ENCODE measurements at regions not wholly inside any gene's neighbourhood (a gene's known extent, or its start where the extent isn't known, plus 50 kb on each side); places are given as distances from the start of the nearest gene placed in this dataset.

DNA sequence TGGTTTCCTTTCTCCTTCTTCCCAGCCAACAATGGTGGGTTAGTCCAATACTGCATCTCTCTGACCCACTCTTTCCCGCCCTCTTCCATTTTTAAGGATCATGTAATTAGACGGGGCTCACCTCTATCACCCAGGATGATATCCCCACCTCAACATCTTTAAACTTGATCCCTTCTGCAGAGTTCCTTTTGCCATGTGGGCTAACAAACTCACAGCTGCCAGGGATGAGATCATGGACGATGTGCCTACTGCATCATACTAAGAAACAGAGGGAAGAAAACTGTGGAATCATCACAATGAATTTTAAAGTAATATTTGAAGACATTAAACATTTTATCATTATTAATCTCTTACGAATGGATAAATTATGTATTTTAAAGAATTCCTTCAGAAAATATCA, 183.5 kb downstream of the RDH14 start:
- no peak for DNase-seq

DNA sequence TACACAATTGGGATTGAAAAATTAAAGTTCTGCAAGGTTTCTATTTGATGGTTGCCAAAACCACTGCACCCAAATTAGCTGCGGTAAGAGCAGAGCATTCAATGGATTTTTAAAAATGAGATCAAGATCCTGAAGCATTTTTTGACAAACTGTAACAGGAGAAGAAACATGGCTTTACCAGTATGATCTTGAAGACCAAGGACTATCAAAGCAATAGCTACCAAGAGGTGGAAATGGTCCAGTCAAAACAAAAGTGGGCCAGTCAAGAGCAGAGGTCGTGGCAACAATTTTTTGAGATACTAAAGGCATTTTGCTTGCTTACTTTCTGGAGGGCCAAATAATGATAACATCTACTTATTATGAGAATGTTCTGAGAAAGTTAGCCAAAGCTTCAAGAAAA, 186.8 kb downstream of the RDH14 start:
- DNase-seq = no peak

DNA sequence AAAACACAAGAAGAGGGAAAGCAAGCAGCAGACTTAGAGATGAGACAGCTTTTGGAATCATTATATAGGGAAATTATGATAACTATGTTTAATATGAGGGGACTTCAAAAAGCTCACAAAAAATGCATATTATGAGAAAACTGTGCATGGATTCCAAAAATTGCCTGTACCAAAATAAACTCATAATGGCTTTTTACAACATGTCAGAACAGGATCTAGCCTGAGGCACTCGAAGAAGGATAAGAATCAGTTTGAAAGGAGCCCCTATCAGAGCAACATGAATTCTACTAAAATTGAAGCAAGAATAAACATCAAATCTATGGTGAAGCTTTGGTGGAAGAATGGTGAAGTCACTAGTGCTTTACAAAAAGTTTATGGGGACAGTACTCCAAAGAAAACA, 187.4 kb downstream of the RDH14 start:
- DNase-seq = no peak

DNA sequence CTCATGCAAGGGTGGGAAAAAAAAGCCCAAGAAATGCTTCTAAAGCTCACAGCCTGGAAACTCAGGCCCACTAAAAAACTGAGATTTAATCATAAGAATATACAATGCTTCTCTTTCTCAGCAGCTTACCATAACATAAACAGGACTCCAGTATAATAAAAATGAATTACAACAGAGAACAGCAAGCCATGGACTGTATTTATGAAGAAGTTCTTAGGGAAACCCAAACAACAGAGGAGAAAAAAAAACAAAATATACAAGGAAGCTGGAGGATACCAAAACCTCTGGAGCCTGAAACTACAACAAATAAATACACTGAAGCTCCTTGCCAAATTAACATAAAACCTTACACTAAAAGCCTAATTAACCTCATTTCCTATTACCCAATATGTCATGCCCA, 187.8 kb downstream of the RDH14 start:
- DNase-seq = no peak

DNA sequence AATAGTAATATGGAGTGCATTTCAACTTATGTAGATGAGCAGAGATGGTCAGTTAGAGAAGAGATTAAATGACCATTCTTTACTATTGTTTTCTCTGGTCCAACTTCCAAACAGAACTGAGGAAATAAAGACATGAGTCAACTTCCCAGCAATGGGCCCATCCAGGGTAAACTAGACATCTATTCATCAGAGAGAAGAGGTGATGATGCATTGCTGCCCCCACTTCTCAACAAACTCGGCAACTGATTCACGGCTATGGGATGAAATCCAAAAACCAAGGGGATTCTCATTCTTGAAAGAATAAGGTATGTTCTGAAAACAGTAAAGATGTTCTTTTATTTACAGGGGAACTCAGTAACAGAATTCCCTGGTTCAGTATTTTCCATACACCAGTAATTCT, 190.7 kb downstream of the RDH14 start:
- no peak for DNase-seq

DNA sequence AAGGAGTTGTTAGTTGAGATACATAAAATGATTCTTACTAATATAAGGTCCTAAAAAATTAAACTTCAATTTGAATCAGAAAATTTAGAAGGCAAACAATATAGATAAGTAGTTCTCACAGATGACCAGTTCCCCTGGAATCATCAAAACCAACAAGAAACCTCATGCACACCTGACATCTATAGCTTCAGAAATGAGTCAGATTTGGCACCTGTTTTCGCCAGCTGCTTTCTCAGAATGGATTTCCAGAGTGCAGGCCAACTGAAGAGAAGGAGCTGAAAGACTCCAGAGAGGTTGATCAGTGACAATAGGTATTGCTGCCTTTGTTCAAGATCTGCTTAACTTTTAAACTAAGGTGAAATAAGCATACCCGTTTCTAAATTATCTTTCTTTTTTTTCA, 192.4 kb downstream of the RDH14 start:
- DNase-seq = no peak

DNA sequence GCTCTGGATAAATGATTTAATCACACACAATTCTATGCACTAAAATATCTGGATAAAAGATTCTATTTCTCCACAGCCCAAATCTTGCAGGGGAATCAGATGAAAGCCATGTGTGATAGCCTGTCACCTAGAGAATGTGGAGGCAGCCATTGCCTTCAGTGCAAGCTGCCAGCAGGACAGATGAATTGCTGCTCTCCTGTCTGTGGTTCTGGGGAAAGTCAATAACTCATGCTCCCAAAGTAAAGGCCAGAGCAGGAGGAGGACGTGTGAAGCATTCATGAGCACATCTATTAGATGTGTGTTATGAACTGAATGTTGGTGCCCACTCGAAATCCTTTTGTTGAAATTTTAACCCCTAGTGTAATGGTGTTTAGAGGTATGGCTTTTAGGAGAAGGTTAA, 195.1 kb downstream of the RDH14 start:
- no peak for DNase-seq

DNA sequence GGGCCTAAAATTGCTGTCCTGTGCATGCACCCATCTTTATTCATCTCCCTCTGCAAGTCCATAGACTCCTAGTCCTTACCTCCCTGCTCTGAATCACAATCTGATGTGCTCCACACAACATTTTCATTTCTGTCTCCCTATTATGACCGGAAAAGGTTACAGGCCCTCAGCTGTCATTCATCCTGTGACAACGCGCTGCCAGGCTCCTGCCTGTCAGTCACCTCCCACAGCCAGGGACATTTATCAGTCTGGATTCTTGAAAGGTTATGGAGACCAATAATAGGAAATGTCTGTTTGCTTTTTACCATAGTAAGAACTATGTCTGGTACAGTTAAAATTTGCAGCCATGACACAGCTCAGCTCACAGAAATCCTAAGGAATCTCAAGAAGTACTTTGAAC, 197.1 kb downstream of the RDH14 start:
- no peak for DNase-seq

DNA sequence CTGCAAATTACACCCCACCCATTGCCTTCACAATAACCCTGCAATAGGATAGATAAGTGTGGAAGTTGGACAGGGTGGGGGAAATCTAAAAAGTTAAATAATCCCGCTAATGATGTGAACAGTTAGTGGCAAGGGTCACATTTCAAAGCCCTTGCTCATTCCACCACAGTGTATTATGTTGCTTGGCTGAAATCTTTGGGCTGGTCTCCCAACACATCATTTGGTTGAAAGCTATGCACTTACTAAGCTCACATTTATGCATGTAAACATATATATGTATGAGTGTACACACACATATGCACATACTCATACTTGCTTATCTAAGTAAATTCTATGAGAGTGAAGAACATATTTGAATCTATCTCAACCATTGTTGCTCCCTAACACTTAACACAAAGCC, 197.8 kb downstream of the RDH14 start:
- no peak for DNase-seq

DNA sequence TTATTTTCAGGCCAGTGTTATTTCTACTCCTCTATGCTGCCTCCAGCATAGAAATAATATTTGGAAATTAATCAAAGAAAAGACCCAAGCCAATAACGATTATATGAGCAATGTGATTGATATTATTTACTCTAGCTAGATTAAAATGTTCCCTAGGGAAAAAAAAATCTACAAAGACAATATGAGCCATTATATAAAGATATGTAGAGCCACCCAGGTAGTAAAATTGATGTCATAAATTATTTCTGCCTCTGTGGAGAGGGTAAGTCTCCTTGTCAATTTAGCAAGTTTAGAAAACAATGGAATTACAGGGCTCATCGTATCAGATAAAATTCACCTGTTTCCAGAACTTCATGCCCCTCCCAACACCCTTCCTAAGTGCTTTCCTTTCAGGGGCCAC, 202.9 kb downstream of the RDH14 start:
- no peak for DNase-seq

DNA sequence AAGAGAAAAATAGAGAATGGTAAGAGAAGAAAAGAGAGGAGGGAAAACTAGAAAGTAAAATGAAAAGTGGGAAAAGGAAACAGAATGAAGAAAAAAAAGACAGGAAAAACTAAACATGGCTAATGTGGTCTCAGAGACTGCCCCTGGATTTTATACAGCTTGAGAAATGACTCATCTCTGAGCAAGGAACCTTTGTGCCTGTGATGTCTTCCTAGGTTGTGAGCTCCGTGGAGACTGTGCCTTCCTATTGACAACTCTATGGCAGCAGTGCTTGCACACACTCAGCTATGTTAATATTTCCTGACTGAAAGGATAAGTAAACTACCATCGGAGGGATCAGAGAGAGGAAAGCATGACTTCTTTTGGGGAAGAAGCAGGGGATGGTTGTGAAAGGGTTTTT, 203.8 kb downstream of the RDH14 start:
- no peak for DNase-seq

DNA sequence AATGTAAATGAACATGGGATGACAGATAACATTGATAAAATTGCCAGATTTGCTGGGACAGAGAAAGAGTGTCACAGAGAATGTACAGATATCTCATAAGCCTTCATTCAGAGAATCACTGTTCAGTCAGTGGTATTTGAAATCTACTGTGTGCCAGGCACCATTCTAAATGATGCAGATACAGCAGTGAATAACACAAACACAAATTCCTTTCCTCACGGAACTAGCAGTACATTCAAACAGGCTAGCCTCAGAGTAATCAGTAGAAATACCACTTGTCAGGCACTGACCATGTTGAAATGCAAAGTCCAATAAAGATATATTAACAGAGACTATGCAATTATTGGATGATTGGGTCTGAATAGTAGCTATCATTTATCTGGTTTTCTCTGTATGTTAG, 211.0 kb downstream of the RDH14 start:
- DNase-seq = no peak

DNA sequence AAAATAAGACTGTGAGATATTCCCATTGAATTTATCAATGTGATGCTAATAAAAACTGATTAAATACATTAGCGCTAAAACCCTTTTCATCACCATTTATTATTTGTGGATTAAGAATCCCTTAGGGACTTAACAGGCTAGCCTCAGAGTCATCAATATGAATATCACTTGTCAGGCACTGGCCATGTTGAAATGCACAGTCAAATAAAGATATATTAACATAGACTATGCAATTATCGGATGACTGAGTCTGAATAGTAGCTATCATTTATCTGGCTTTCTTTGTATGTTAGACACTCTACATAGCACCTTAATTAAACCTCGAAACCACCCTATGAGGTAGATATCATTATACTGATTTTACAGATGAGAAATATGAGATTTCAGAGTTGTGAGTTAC, 213.6 kb downstream of the RDH14 start:
- no peak for DNase-seq

DNA sequence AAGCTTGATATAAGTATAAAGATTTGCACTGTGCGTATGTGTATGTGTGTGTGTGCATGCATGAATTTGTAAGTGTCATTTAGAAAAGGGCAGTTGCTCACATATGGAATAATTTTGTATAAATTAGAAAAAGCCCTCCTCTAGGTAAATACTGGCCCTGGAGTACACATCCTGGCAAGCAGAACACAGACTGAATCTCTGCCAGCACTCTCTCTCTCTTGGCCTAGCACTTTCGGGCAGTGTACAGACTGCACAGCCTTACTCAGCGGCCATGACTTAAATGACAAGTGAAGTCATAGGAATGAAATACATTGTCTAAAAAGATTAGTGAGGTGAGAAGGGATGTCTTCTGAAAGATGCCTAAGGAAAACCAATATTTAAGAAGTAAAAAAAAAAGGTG, 214.1 kb downstream of the RDH14 start:
- no peak for DNase-seq

DNA sequence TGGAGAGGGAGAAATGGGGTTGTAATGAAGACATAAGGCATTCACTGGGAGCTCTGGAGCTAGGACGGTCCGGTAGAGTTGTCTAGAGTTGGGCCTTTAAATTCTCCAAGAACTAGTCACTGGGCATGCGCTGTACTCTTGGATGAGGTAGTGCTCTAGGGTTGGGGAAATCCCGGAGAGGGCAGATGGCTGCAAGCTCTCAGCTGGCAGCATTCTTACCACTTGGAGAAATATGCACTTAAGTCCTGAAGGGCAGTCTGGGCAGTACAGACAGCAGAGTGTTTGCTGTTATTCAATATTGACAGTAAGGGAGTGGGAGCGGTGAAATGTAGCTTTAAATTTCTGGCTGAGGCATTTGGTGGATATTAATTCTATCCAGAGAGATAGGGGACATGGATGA, 214.6 kb downstream of the RDH14 start:
- no peak for DNase-seq

DNA sequence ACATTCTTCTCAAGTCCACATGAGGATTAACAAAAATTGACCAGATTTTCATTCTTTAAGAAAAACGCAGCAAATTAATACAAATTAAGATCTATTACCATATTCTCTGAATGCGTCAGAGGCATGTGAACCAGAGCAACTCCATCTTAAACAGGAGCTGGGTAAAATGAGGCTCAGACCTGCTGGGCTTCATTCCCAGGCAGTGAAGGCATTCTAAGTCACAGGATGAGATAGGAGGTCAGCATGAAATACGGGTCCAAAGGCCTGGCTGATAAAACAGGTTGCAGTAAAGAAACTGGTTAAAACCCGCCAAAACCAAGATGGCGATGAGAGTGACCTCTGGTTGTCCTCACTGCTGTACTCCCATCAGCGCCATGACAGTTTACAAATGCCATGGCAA, 217.6 kb downstream of the RDH14 start:
- DNase-seq = no peak

DNA sequence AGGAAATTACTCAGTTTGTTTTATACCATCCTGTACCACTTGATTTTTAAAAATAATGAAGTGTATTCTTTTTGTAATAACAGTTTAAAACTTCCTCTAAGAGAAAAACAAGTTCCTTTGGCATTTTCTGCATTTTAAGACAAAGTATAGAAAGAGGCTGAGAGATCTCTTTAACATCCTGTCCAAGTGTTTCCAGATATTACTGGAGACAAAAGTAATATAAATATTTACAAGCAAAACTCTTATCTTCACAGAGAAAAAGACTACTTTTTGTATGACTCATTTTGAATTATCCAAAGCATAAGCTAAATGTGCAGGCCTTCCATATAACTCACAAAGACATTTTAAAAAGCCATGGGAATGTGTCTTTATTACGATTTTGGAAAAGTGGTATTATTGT, 221.1 kb downstream of the RDH14 start:
- no peak for DNase-seq

DNA sequence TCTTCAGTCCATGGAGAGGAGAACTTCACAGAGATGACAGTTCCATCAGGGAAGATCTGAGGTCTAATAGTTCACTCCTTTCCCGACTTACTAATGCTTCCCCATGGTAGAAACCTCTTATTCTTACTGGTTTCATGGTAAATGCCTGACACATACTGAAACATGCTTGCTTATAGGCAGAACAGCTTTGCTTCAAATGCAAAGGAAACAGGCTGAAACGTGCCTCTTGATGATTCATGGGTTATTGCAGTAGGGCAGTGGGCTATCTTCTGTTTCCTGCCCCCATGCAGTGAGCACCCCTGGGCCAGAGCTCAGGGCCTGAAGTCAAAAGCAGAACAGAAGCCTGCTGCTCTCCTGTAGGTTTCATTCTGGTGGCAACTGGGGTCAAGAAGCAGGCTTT, 223.5 kb downstream of the RDH14 start:
- no peak for DNase-seq

DNA sequence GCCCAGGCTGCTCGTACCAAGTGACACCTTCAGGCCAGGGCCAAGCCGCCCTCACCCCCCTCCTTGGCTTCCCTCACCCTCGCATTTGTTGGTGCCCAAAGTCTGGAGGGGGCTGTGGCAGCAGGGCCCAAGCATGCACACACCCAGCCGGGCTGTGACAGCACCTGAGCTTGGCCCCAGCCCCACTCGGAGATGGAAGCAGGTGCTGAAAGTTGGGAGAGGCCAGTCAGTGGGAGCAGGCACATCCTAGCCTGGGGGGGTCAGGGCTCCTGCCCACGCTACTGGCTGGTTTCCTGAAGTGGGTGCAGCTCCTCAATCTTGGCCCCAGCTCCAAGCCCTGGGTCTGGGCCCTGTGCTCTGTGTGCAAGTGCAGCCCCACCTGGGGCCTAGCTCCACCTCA, 228.0 kb downstream of the RDH14 start:
- DNase-seq = no peak

DNA sequence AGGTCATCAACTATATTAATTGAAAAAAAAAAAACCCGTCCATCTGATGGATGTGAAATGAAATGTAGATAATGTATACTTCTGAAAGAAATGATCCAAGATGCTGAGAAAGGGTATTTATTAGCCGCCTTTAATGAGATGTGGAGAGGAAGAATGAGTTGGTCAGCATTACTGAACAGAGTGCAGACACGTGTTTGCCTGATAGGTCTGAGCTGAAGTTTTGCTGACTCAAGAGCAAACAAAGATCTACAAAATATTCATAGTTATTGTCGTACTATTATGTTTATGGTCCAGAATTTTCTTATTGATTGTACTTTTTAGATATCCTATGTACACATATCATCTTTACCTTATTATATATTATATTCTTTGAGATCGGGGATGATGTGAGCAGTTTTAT, 235.3 kb downstream of the RDH14 start:
- DNase-seq = no peak

DNA sequence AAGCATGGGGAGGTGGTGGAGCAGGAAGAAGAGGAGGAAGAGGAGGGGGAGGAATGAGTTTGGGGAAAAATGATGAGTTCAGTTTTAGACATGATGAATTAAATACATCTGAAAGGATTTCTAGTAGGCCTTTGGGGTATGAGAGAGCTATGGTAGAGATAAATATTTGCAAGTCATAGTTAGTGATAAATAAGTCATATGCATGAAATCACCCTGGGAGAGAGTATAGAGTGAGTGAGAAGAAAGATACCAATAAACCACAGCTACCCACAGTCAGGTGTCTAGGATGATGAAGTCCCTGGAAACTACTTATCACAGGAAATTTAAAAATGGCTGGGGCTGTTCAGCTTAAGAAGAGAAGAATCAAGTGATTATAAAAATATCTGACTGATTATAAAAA, 240.5 kb downstream of the RDH14 start:
- DNase-seq = no peak

DNA sequence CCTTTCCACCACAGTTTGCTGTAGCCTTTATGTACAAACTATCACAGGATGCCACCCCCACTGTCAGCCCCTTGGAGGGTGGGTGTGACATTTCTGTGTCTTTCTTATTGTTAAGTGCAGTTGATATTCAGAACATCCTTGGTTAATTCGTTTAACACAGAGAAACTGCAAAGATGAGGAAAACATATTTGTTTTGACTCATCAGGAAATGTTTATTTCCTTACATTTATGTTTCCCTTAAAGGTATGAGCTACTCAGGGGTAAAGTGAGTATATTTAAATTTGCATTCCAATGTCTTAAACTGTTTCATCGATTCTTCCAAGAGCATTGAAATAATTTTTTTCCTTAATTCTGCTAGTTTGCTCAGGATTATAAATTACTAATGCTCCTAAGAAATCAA, 243.4 kb downstream of the RDH14 start:
- no peak for DNase-seq

DNA sequence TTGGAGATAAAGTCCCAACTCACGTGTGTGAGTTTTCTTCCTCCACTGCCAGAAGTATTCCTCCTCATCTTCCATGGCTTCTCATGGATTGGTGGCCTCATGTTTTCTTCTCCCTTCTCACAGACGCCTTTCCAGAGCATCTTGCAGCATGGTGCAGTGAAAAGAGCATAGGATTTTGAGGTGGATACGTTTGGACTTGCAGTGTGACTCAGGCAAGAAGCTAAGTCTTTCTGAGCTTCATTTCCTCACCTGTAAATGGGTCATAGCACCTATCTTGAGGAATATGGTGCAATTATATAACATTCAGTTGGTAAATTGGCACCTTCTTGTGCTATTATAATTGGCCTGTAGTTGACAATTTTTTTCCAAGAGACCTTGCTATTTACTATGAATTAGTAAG, 247.6 kb downstream of the RDH14 start:
- DNase-seq = no peak

DNA sequence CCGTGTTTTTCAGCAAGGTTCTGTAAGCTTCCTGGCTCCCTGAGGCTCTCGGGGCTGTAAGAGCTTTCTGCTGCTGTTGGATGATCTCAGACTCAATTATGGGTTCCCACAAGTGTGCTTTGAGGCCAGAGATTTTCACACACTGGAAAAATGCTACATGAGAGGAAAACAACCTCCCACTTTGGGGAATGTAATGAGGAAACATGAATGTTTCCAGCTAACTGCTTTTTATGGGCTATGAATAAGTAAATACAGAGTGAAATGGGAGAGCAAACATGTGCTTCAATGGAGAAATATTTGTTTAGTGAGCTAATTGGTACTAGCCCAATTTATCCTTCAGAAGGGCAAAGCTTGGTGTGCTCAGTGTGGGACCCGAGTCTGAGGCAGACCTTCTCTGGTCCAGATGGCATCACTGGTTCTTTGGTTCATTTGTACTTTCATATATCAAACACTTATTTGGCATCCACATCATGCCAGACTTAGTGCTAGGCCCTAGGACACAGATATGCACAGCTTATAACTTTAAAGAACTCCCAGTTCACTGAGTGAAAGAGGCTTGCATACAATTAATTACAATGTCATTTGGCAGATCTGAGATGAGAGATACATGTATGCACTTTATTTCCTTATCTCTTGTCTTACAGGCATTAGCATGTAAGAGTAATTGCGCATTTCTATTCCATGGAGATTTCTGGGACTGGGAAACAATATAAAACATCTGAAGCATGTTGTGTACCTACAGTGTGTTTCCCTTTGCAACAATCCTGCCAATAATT, 248.8 kb downstream of the RDH14 start:
- no peak for DNase-seq

DNA sequence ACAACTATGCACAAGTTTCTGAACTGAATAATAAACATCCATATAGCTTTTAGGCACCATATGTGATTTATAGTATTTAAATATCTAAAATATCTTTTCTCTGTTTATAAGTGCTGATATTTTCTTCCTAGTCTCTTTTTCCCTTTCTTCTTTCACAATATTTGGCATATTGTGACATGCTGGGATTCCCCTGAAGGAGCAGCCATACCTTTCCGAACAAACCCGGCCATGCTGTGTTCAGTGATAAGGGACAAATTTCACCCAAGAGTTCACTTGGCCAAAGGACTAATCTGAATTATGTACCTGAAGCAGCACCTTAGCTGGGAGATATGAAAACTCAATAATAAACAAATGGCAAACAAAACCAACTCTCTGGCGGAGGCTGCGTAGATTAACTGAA, 250.8 kb downstream of the RDH14 start:
- no peak for DNase-seq

DNA sequence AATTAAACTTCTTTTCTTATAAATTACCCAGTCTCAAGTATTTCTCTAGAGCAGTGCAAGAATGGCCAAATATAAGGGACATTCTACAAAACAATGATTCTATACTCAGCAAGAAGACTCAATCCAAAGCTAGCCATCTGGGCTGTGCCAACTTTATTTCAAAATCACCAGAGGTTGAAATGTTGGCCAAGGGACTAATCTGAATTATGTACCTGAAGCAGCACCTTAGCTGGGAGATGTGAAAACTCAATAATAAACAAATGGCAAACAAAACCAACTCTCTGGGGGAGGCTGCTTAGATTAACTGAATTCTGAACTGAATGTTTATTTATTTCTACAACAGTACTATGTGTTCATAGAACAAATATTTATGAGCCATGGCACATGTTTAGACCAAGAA, 251.3 kb downstream of the RDH14 start:
- DNase-seq = no peak

Data from hematopoietic multipotent progenitor cell treated with erythropoietin and hydrocortisone succinate and interleukin-3 and kit ligand, for 6 days (in vitro differentiated cells).